B cell (primary cell): ENCODE measurements at regions not wholly inside any gene's neighbourhood (a gene's known extent, or its start where the extent isn't known, plus 50 kb on each side); places are given as distances from the start of the nearest gene placed in this dataset.

Source experiments
- ATAC-seq: fragments of 200-7000 bp; cut with Tn5 transposase; one replicate; pipeline ENCODE4 v1.10.0; 2021; ENCODE audit warnings: low read depth, mild to moderate bottlenecking, moderate number of reproducible peaks, moderate library complexity
- CTCF ChIA-PET: fragments of 350-600 bp; sonication (Branson Sonifier 250); formaldehyde crosslinking; loops from one replicate; lab custom pipeline; 2021; ENCODE audit warnings: antibody characterized with exemption, inconsistent platforms; lab: Charles Lee
- POLR2A ChIA-PET: fragments of 350-600 bp; sonication (Branson Sonifier 250); formaldehyde crosslinking; loops from one replicate; lab custom pipeline; 2021; ENCODE audit warnings: antibody characterized with exemption; lab: Charles Lee
- DNase-seq: peaks from one replicate; pipeline ENCODE4 v3.0.0; 2013
- H2AFZ ChIP-seq: 2 replicates; pipeline ENCODE4 v1.6.1; 2012; ENCODE audit warnings: mild to moderate bottlenecking, low read depth, low read length; ENCODE audit not compliant: insufficient read depth, poor library complexity, severe bottlenecking
- H3K27ac ChIP-seq, 2 donors: 1 replicate in 1 of 2; 2 replicates in 1 of 2; pipeline ENCODE4 v1.5.1; 2012 to 2013; ENCODE audit warnings: low read length in 2 of 2, mild to moderate bottlenecking in 2 of 2, moderate library complexity in 1 of 2
- H3K27me3 ChIP-seq, 4 experiments: fragments of 200-600 bp in 1 of 4; sonication (generic) in 1 of 4; replicated peaks in 1 of 4; 1 replicate in 2 of 4; 2 replicates in 2 of 4; pipeline versions ENCODE4 v1.6.1 to v1.7.0; 2013 to 2016; ENCODE audit warnings: low read length in 3 of 4, mild to moderate bottlenecking in 2 of 4, mixed read lengths in 1 of 4, moderate library complexity in 1 of 4; ENCODE audit not compliant: insufficient read depth in 4 of 4, control insufficient read depth in 3 of 4; ENCODE audit errors: control extremely low read depth in 1 of 4
- H3K36me3 ChIP-seq, 2 experiments: replicated peaks in 1 of 2; 1 replicate in 1 of 2; 2 replicates in 1 of 2; pipeline versions ENCODE4 v1.6.1 to v1.7.1; 2013; ENCODE audit warnings: low read length in 1 of 2; ENCODE audit not compliant: insufficient read depth in 2 of 2, control insufficient read depth in 1 of 2; ENCODE audit errors: control extremely low read depth in 1 of 2, extremely low read depth in 1 of 2
- H3K4me1 ChIP-seq, 2 donors: fragments of 200-600 bp in 1 of 2; sonication (generic) in 1 of 2; 1 replicate in 1 of 2; 2 replicates in 1 of 2; pipeline versions ENCODE4 v1.5.1 to v1.6.1; 2013 to 2017; ENCODE audit warnings: low read length in 2 of 2; ENCODE audit not compliant: control insufficient read depth in 2 of 2, insufficient read depth in 2 of 2
- H3K4me2 ChIP-seq: replicated peaks from 2 replicates; pipeline ENCODE3; 2012; ENCODE audit warnings: mild to moderate bottlenecking, low read depth, low read length; ENCODE audit not compliant: poor library complexity, severe bottlenecking
- H3K4me3 ChIP-seq, 5 experiments: fragments of 200-600 bp in 1 of 5; sonication (generic) in 1 of 5; 1 replicate in 3 of 5; 2 replicates in 2 of 5; pipeline versions ENCODE4 v1.5.1 to v1.7.0; 2011 to 2016; ENCODE audit warnings: low read length in 4 of 5, mild to moderate bottlenecking in 4 of 5, low read depth in 2 of 5, control low read depth in 1 of 5, moderate library complexity in 1 of 5; ENCODE audit not compliant: insufficient read depth in 1 of 5; ENCODE audit errors: control extremely low read depth in 1 of 5, extremely low read depth in 1 of 5
- H3K79me2 ChIP-seq: fragments of 200-600 bp; sonication (generic); one replicate; pipeline ENCODE4 v1.6.0; 2016; ENCODE audit warnings: low read length; ENCODE audit not compliant: control insufficient read depth, insufficient read depth
- H3K9ac ChIP-seq: fragments of 200-600 bp; sonication (generic); 2 replicates; pipeline ENCODE4 v1.6.1; 2017; ENCODE audit warnings: mild to moderate bottlenecking, low read length, moderate library complexity
- H3K9me3 ChIP-seq, 3 donors: one replicate each; pipeline versions ENCODE4 v1.6.1 to v1.7.1; 2013; ENCODE audit warnings: low read length in 2 of 3; ENCODE audit not compliant: control insufficient read depth in 2 of 3, insufficient read depth in 1 of 3; ENCODE audit errors: control extremely low read depth in 1 of 3
- H4K20me1 ChIP-seq: 2 replicates; pipeline ENCODE4 v1.6.0; 2012; ENCODE audit warnings: mild to moderate bottlenecking, low read length; ENCODE audit not compliant: insufficient read depth, control insufficient read depth, poor library complexity, severe bottlenecking
- H3K27ac Mint-ChIP-seq: one replicate; pipeline ENCODE4 v1.8.0; 2021; ENCODE audit warnings: mixed read lengths
- H3K27me3 Mint-ChIP-seq: one replicate; pipeline ENCODE4 v1.8.0; 2021; ENCODE audit warnings: mixed read lengths
- H3K4me1 Mint-ChIP-seq: one replicate; pipeline ENCODE4 v1.8.0; 2021; ENCODE audit warnings: mixed read lengths
- H3K4me3 Mint-ChIP-seq: one replicate; pipeline ENCODE4 v1.8.0; 2021; ENCODE audit warnings: mixed read lengths
- H3K9me3 Mint-ChIP-seq: one replicate; pipeline ENCODE4 v1.8.0; 2022; ENCODE audit warnings: mixed read lengths; ENCODE audit not compliant: insufficient read depth
- EZH2 ChIP-seq: IDR thresholded peaks from 2 replicates; pipeline ENCODE4 v1.6.1; 2012; ENCODE audit warnings: borderline replicate concordance, low read depth, mild to moderate bottlenecking, moderate library complexity, low read length; ENCODE audit not compliant: insufficient read depth, poor library complexity, severe bottlenecking
- WGBS: methylation state at CpG from one replicate; pipeline ENCODE4 v1.1.5; 2013; ENCODE audit warnings: missing lambda C conversion rate; ENCODE audit not compliant: insufficient coverage; 5-methylcytosine and 5-hydroxymethylcytosine counted together
- intact Hi-C: fragments of 100-400 bp; cut with micrococcal nuclease; formaldehyde crosslinking; loops from one replicate; pipeline ENCODE4 v1.10.0; 2022
- TF ChIP-seq, protein P1 (sequence below): fragments of 200-600 bp; IDR thresholded peaks from one replicate; pipeline ENCODE4 v1.8.0; 2022; ENCODE audit warnings: antibody characterized with exemption, mild to moderate bottlenecking

DNA sequence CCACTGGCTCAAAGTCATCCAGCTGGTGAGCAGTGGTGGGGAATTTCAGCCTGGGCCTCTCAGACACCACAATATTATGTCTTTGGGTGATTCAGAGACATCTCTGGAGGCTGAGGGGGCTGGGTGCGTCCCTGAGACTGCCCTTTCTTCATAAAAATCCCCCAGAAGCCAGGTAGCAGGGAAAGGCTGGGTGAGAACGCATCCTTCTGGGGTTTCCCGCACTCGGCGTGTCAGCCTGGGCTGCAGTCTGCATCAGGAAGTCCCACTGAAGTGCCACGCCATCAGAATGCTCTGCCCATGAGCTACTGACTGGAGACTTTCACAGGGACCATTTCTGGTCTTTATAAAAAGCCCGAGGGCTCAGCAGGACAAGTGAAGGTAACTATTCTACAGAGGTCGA is 148.8 kb upstream of the SLC6A11 start:
- Histone ChIP-seq H3K79me2 (no peaks in the 10 kb centered on the region), H4K20me1 (no peaks in the 10 kb centered on the region), H3K27ac (no peak overlapping the region), H3K4me2 (no peak overlapping the region), H3K4me3 (no peak overlapping the region), H3K9ac (no peak overlapping the region), H3K27me3 (peaks cover 0 to 11% (median 2%) of the 10 kb centered on the region in 4 experiments), H3K36me3 (no peaks in the 10 kb centered on the region), H2AFZ (no peak overlapping the region), H3K9me3 (no peaks in the 10 kb centered on the region), H3K4me1 (no peaks in the 10 kb centered on the region)
- no peak for DNase-seq
- Mint-ChIP-seq H3K9me3 (no peaks in the 10 kb centered on the region), H3K4me1 (peaks cover 4% of the 10 kb centered on the region), H3K27ac (no peak overlapping the region), H3K27me3 (peaks cover 39% of the 10 kb centered on the region), H3K4me3 (no peak overlapping the region)
- intact Hi-C loops, result no loop called here
- ChIA-PET CTCF (no interaction called here), POLR2A (no interaction called here)
- WGBS, result 82% methylated on average over 7 of the region's 8 CpGs
- TF ChIP-seq, protein P1, sequence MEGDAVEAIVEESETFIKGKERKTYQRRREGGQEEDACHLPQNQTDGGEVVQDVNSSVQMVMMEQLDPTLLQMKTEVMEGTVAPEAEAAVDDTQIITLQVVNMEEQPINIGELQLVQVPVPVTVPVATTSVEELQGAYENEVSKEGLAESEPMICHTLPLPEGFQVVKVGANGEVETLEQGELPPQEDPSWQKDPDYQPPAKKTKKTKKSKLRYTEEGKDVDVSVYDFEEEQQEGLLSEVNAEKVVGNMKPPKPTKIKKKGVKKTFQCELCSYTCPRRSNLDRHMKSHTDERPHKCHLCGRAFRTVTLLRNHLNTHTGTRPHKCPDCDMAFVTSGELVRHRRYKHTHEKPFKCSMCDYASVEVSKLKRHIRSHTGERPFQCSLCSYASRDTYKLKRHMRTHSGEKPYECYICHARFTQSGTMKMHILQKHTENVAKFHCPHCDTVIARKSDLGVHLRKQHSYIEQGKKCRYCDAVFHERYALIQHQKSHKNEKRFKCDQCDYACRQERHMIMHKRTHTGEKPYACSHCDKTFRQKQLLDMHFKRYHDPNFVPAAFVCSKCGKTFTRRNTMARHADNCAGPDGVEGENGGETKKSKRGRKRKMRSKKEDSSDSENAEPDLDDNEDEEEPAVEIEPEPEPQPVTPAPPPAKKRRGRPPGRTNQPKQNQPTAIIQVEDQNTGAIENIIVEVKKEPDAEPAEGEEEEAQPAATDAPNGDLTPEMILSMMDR, result no peak
- TF ChIP-seq EZH2, result no peak
- no peak for ATAC-seq

DNA sequence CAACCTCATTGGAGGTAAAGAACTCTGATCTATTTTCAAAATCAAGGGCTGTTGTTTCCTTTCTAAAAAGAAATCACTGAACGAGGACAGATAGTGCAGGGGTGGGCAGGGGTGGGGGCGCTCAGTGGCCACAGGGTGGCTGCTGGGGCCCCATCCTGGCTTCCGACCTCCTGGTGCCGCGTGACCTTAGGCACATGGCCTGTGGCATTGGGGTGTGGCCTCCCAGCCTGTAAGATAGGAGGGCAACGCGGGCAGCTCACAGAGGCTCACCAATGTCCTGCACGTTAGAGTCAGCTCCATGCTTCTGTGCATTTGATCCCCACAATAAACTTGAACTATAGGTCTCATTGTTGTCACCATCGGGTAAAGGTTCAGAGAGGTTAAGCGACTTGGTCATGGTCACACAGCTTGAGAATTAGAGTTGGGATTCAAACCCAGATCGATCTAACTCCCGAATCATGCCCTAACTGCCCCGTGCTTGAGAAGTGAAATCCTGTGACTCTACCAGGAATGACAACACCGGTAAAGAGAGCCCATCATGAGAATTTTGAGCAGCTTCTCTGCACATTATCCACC is 148.0 kb upstream of the SLC6A11 start:
- no peaks in the 10 kb centered on the region for H3K36me3 ChIP-seq
- TF ChIP-seq EZH2, result no peak
- TF ChIP-seq, protein P1, result no peak
- H3K27me3 ChIP-seq, result peaks cover 0 to 11% (median 2%) of the 10 kb centered on the region in 4 experiments
- Mint-ChIP-seq H3K9me3 (no peaks in the 10 kb centered on the region), H3K4me1 (peaks cover 4% of the 10 kb centered on the region), H3K4me3 (no peak overlapping the region), H3K27me3 (peaks cover 39% of the 10 kb centered on the region), H3K27ac (no peak overlapping the region)
- H3K4me1 ChIP-seq, result no peaks in the 10 kb centered on the region
- ATAC-seq, result no peak
- H4K20me1 ChIP-seq, result no peaks in the 10 kb centered on the region
- ChIA-PET CTCF (no interaction called here), POLR2A (no interaction called here)
- H3K9me3 ChIP-seq, result no peaks in the 10 kb centered on the region
- H3K79me2 ChIP-seq, result no peaks in the 10 kb centered on the region
- intact Hi-C loops, result no loop called here
- H3K4me3 ChIP-seq, result no peak overlapping the region
- H3K4me2 ChIP-seq, result no peak overlapping the region
- no peak overlapping the region for H3K27ac ChIP-seq
- H2AFZ ChIP-seq, result no peak overlapping the region
- no peak for DNase-seq
- 87% methylated on average over 13 of the region's 14 CpGs for WGBS
- no peak overlapping the region for H3K9ac ChIP-seq
